Liver (tissue), 3 donors: ENCODE measurements at regions not wholly inside any gene's neighbourhood (a gene's known extent, or its start where the extent isn't known, plus 50 kb on each side); places are given as distances from the start of the nearest gene placed in this dataset.

Experiments used
- EGR1 ChIP-seq, 2 donors: IDR thresholded peaks; 2 replicates each; pipeline ENCODE4 v1.6.1; 2016 to 2018; ENCODE audit warnings: antibody characterized with exemption in 2 of 2, low read depth in 2 of 2
- GABPA ChIP-seq, 2 donors: IDR thresholded peaks in 1 of 2; conservative IDR thresholded peaks in 1 of 2; 2 replicates each; pipeline ENCODE4 v1.6.1; 2016; ENCODE audit warnings: antibody characterized with exemption in 2 of 2, mild to moderate bottlenecking in 1 of 2, moderate library complexity in 1 of 2
- JUND ChIP-seq, 2 donors: IDR thresholded peaks; 2 replicates each; pipeline ENCODE4 v1.6.1; 2016; ENCODE audit warnings: antibody characterized with exemption in 2 of 2
- RAD21 ChIP-seq, 2 donors: IDR thresholded peaks; 2 replicates each; pipeline ENCODE4 v1.6.1; 2016; ENCODE audit warnings: antibody characterized with exemption in 2 of 2, mild to moderate bottlenecking in 2 of 2
- RXRA ChIP-seq, 2 donors: IDR thresholded peaks; 2 replicates each; pipeline ENCODE4 v1.6.1; 2017 to 2018; ENCODE audit warnings: antibody characterized with exemption in 2 of 2, mild to moderate bottlenecking in 1 of 2
- SP1 ChIP-seq: IDR thresholded peaks from 2 replicates; pipeline ENCODE4 v1.6.1; 2018; ENCODE audit warnings: antibody characterized with exemption, mild to moderate bottlenecking
- TAF1 ChIP-seq: conservative IDR thresholded peaks from 2 replicates; pipeline ENCODE4 v1.6.1; 2016; ENCODE audit warnings: antibody characterized with exemption, mild to moderate bottlenecking
- YY1 ChIP-seq: IDR thresholded peaks from 2 replicates; pipeline ENCODE4 v1.6.1; 2016; ENCODE audit warnings: antibody characterized with exemption, mild to moderate bottlenecking
- TF ChIP-seq, protein P1 (sequence below): IDR thresholded peaks from 2 replicates; pipeline ENCODE4 v1.6.1; 2016; ENCODE audit warnings: antibody characterized with exemption
- TF ChIP-seq, protein P2 (sequence below): fragments of 150-350 bp; IDR thresholded peaks from 2 replicates; pipeline ENCODE4 v1.5.1; 2017; ENCODE audit warnings: improper control_type of control experiment, low read depth, low read length; ENCODE audit not compliant: missing input control
- TF ChIP-seq, protein P3 (sequence below): IDR thresholded peaks from 2 replicates; pipeline ENCODE4 v1.6.1; 2016; ENCODE audit warnings: antibody characterized with exemption, mild to moderate bottlenecking
- TF ChIP-seq, protein P4 (sequence below): IDR thresholded peaks from 2 replicates; pipeline ENCODE4 v1.6.1; 2016; ENCODE audit warnings: antibody characterized with exemption
- TF ChIP-seq, protein P5 (sequence below): IDR thresholded peaks from 2 replicates; pipeline ENCODE4 v1.6.1; 2016; ENCODE audit warnings: antibody characterized with exemption
- donor health status: healthy.
- donor health status: healthy.

DNA sequence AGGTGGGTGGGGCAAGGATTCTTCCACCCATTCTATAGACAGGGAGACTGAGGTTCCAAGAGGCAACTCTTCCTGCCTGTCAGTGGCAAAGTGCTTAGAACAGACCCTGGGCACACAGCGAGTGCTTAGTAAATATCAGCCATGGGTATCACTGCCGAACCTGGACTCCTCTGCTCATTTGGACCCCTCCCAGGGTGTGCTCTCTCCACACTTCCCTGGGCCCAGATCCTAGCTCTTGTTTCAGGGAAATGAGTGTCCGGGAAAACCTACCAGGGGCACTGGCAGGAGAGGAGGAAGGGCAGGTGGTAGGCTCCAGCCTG, 136.3 kb downstream of the CYP26B1 start:
- TF ChIP-seq RXRA (IDR thresholded peaks at IDR 0.05) (no peak), JUND (IDR thresholded peaks at IDR 0.05) (no peak), SP1 (no peak), EGR1 (IDR thresholded peaks at IDR 0.05; ENCODE audit: low read depth in 2 of 2) (no peak), GABPA (IDR thresholded peaks at IDR 0.05 in 1 of 2, conservative IDR thresholded peaks at IDR 0.05 in 1 of 2) (no peak), TAF1 (no peak), RAD21 (IDR thresholded peaks at IDR 0.05) (no peak), YY1 (no peak)
- TF ChIP-seq, protein P1, sequence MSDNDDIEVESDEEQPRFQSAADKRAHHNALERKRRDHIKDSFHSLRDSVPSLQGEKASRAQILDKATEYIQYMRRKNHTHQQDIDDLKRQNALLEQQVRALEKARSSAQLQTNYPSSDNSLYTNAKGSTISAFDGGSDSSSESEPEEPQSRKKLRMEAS = no peak
- TF ChIP-seq, protein P2, sequence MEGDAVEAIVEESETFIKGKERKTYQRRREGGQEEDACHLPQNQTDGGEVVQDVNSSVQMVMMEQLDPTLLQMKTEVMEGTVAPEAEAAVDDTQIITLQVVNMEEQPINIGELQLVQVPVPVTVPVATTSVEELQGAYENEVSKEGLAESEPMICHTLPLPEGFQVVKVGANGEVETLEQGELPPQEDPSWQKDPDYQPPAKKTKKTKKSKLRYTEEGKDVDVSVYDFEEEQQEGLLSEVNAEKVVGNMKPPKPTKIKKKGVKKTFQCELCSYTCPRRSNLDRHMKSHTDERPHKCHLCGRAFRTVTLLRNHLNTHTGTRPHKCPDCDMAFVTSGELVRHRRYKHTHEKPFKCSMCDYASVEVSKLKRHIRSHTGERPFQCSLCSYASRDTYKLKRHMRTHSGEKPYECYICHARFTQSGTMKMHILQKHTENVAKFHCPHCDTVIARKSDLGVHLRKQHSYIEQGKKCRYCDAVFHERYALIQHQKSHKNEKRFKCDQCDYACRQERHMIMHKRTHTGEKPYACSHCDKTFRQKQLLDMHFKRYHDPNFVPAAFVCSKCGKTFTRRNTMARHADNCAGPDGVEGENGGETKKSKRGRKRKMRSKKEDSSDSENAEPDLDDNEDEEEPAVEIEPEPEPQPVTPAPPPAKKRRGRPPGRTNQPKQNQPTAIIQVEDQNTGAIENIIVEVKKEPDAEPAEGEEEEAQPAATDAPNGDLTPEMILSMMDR = no peak
- TF ChIP-seq, protein P3, sequence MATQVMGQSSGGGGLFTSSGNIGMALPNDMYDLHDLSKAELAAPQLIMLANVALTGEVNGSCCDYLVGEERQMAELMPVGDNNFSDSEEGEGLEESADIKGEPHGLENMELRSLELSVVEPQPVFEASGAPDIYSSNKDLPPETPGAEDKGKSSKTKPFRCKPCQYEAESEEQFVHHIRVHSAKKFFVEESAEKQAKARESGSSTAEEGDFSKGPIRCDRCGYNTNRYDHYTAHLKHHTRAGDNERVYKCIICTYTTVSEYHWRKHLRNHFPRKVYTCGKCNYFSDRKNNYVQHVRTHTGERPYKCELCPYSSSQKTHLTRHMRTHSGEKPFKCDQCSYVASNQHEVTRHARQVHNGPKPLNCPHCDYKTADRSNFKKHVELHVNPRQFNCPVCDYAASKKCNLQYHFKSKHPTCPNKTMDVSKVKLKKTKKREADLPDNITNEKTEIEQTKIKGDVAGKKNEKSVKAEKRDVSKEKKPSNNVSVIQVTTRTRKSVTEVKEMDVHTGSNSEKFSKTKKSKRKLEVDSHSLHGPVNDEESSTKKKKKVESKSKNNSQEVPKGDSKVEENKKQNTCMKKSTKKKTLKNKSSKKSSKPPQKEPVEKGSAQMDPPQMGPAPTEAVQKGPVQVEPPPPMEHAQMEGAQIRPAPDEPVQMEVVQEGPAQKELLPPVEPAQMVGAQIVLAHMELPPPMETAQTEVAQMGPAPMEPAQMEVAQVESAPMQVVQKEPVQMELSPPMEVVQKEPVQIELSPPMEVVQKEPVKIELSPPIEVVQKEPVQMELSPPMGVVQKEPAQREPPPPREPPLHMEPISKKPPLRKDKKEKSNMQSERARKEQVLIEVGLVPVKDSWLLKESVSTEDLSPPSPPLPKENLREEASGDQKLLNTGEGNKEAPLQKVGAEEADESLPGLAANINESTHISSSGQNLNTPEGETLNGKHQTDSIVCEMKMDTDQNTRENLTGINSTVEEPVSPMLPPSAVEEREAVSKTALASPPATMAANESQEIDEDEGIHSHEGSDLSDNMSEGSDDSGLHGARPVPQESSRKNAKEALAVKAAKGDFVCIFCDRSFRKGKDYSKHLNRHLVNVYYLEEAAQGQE = no peak
- TF ChIP-seq, protein P4, sequence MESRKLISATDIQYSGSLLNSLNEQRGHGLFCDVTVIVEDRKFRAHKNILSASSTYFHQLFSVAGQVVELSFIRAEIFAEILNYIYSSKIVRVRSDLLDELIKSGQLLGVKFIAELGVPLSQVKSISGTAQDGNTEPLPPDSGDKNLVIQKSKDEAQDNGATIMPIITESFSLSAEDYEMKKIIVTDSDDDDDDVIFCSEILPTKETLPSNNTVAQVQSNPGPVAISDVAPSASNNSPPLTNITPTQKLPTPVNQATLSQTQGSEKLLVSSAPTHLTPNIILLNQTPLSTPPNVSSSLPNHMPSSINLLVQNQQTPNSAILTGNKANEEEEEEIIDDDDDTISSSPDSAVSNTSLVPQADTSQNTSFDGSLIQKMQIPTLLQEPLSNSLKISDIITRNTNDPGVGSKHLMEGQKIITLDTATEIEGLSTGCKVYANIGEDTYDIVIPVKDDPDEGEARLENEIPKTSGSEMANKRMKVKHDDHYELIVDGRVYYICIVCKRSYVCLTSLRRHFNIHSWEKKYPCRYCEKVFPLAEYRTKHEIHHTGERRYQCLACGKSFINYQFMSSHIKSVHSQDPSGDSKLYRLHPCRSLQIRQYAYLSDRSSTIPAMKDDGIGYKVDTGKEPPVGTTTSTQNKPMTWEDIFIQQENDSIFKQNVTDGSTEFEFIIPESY = no peak
- TF ChIP-seq, protein P5, sequence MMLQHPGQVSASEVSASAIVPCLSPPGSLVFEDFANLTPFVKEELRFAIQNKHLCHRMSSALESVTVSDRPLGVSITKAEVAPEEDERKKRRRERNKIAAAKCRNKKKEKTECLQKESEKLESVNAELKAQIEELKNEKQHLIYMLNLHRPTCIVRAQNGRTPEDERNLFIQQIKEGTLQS = no peak
